ENCODE measurements at regions not wholly inside any gene's neighbourhood (a gene's known extent, or its start where the extent isn't known, plus 50 kb on each side); places are given as distances from the start of the nearest gene placed in this dataset.
A peak's percentile ranks its signal among the peaks of the same experiment; 100 is the strongest.

- DNase-seq (ENCODE audit: low read depth), result no peak
Measured at GRCh38 chr9:127553793-127554192, 58.3 kb upstream of the STXBP1 start.

- DNase-seq (ENCODE audit: low read depth), result no peak
Measured at GRCh38 chr9:127554966-127555839, 56.9 kb upstream of the STXBP1 start.

- DNase-seq (ENCODE audit: low read depth), result peak; percentile 83
Measured at GRCh38 chr9:127555840-127556820, 55.9 kb upstream of the STXBP1 start.

GRCh38 chr9:127556871-127557270 is 55.2 kb upstream of the STXBP1 start:
- DNase-seq (ENCODE audit: low read depth), result no peak

GRCh38 chr9:127557466-127557869 is 54.6 kb upstream of the STXBP1 start:
- DNase-seq (ENCODE audit: low read depth), result no peak

- no peak for DNase-seq (ENCODE audit: low read depth)
Measured at GRCh38 chr9:127557998-127558546, 54.0 kb upstream of the STXBP1 start.

GRCh38 chr9:127558581-127559246 is 53.4 kb upstream of the STXBP1 start:
- no peak for DNase-seq (ENCODE audit: low read depth)

GRCh38 chr9:127559247-127559680 is 52.8 kb upstream of the STXBP1 start:
- DNase-seq (ENCODE audit: low read depth), result no peak

GRCh38 chr9:127561491-127562278 is 50.4 kb upstream of the STXBP1 start:
- DNase-seq (ENCODE audit: low read depth), result peak; percentile 96

All from non-pigmented ciliary epithelial cell (primary cell).